Femur (tissue), 1 donor: ENCODE measurements at regions not wholly inside any gene's neighbourhood (a gene's known extent, or its start where the extent isn't known, plus 50 kb on each side); places are given as distances from the start of the nearest gene placed in this dataset.

Experiments
- DNase-seq: peaks from one replicate; pipeline ENCODE4 v3.0.0-alpha.2; 2017

DNA sequence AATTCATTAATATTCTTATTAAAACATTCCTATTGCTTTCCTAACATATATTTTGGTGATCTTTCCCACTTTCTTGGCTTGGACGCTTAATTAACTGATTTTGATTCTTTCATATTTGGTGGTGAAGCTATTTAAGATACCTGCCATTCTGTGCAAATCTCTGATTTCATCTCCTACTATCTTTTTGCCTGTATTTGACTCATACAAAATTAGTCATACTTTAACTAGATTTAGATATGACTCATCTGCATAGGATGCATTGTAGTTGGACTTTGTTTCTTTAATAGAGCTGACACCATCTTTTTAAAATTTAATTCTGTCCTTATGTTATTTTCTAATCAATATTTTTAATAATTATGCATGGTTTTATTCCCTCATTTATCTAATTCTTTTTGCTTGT, 93.8 kb upstream of the PLPPR4 start:
- no peak for DNase-seq

DNA sequence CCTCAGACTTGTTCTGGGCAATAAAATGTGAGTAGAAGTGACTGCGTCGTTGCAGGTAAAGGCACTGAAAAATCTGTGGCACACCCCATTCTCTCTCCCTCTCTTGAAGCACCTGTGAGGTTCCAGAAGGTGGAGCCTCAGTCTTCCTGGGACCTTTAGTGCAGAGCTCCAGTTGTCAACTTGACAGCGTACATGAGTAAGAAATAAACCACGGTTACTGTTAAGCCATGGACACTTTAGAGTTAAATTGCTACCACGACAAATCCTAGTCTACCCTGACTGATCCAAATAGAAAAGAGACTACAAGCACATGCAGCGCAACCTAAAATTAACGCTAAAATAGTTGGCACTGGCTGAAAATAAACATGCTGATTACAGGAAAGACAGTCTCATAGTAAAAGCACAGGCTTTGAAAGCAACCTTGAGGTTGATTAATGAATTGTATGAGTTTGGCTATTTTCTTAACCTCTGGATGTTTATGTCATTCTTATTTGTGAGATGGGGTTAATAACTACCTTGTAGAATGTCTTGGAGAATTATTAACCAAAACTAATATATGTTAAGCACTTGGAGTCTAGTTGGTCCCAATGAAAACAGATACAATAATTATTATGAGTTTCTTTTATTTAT, 93.0 kb upstream of the PLPPR4 start:
- DNase-seq: no peak

GRCh38 chr1:99173282-99173681, 91.0 kb upstream of the PLPPR4 start:
- DNase-seq: no peak

DNA sequence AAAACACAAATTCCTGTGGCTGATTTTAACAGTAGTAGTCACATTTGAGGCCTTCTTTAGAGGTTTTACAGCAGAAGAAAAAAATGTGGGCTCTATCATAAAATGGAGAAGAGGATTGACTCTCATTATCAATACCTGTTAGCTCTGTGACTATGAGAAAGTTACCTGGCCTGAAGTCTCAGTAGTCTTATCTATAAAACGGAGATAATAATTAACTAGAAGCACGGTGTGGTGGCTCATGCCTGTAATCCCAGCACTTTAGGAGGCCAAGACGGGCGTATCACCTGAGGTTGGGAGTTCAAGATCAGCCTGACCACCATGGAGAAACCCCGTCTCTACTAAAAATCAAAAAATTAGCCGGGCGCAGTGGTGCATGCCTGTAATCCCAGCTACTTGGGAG, 90.4 kb upstream of the PLPPR4 start:
- no peak for DNase-seq

DNA sequence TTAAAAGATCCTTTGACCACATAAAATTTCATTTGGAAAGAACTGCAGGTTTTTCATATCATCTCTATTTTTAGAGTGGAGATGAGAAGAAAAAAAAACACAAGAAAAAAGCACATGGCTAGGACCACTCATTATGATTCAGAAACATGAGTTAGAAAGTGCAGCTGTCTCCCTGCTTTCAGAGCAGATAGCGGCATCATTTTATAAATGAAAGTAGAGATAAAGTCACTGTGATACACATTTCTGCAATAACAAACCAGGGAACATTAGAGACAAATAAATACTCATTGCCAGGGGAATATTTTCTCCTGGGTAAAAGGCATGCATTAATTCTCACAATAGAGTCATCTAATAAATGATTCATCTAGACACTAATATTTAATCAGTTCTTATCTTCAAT, 87.5 kb upstream of the PLPPR4 start:
- no peak for DNase-seq

GRCh38 chr1:99177465-99177864, 86.8 kb upstream of the PLPPR4 start:
- DNase-seq: no peak

GRCh38 chr1:99180343-99180808, 83.9 kb upstream of the PLPPR4 start:
- peak; percentile 77 for DNase-seq

DNA sequence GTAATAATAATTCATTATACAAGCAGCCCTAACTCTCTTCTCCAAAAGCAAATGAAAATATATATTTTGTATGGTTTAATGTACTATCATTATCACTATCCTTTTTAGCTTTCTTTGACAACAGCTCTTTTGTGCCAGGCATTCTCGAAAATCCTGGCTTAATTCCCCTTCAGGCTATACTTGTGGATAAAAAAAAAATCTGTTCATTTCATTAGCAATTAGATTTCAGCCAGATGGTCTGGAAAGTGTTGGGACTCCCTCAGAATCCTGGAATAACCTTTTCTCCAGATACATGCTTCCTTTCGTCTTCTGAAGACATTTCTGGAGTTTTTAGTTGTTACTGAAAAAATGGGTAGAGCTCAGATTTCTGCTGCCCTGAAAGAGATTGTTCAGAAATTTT, 83.4 kb upstream of the PLPPR4 start:
- no peak for DNase-seq

- DNase-seq: no peak
Observed at GRCh38 chr1:99181892-99182291, 82.4 kb upstream of the PLPPR4 start.

DNA sequence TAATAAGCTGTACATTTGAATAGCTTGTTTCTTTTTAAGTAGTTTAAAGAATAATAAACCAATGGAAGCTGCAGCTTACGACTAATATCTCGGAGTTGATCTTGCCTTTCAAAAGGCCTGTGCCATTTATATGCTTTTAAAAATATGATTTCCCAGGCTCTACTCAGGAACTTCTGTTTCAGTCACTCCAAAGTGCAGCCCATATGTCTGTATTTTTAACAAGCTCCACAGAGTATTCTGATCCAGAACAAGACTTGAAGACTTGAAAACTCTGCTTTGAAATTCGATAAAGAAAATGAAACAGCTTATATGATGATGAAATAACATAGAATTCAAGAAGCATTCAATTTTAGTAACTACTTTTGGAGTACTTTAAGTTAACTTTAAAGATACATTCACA, 79.1 kb upstream of the PLPPR4 start:
- DNase-seq: no peak

DNA sequence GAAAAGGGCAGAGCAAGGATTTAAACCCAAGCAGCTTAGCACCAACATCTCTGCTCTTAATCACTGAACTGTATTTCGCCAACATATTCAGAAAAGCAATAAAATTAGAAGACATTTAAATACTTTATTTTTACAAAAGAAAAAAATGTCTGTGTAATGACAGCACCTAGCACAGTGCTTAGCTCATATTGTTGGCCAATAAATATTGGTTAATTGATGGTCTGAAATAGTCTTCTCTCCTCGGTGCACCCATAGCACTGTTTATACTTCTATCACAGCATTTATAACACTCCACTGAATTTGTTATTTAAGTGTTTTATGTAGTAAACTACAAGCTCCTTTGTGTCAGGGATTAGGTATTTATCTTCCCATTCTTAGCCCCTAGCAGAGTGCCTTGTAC, 70.9 kb upstream of the PLPPR4 start:
- DNase-seq: no peak

DNA sequence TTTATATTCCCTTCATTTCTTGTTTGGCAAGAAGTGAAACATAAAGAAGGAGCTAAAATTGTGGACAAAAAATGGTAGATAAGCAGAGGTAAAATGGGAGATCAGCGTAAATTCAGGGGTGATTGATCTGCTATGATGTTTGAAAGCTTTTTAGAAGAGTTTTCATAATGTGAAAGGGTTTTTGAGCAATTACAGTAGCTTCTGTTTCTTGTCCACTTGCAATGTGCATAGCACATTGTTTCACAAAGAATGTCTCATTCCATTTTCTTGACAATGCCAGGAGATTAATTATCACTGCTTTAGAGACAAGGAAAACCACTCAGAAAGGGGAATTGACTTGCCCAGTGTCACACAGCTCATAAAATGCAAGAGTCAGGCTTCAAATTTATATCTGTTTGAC, 65.9 kb upstream of the PLPPR4 start:
- DNase-seq: no peak

GRCh38 chr1:99207216-99207615, 57.1 kb upstream of the PLPPR4 start:
- DNase-seq: no peak
